ENCODE measurements at regions not wholly inside any gene's neighbourhood (a gene's known extent, or its start where the extent isn't known, plus 50 kb on each side); places are given as distances from the start of the nearest gene placed in this dataset.
"Not testable (repeated sequence)": the region's sequence is repeated elsewhere in the genome, so short reads cannot be mapped to it uniquely, and the experiment has no call there.

- POLR2A ChIA-PET (ENCODE audit: partially characterized antibody); H4K91ac ChIP-seq (replicated peaks; ENCODE audit: insufficient read length, low read length); H3K79me1 ChIP-seq (ENCODE audit: low read depth, low read length); H3K23me2 ChIP-seq (ENCODE audit: low read depth, low read length); H3K4me2 ChIP-seq (ENCODE audit: insufficient read depth in 1 of 2, low read depth in 2 of 2, low read length in 2 of 2); H3K4ac ChIP-seq (replicated peaks; ENCODE audit: insufficient read length, low read depth, low read length); H3K36me3 ChIP-seq (ENCODE audit: control insufficient read depth in 2 of 4, insufficient read depth in 4 of 4, low read length in 3 of 4); H3K4me3 ChIP-seq (ENCODE audit: extremely low read depth in 1 of 4, insufficient read depth in 2 of 4, low read depth in 3 of 4, low read length in 4 of 4); H4K20me1 ChIP-seq (replicated peaks in 1 of 2; ENCODE audit: control insufficient read depth in 1 of 2, insufficient read depth in 2 of 2, low read length in 2 of 2); H3K18ac ChIP-seq (ENCODE audit: extremely low read depth, low read length); H3K79me2 ChIP-seq (ENCODE audit: control insufficient read depth in 1 of 2, insufficient read depth in 2 of 2, low read length in 2 of 2); H2BK5ac ChIP-seq (ENCODE audit: low read depth, low read length); H3K9ac ChIP-seq (replicated peaks in 1 of 4; ENCODE audit: extremely low read depth in 1 of 4, low read depth in 3 of 4, low read length in 3 of 4); H2AK5ac ChIP-seq (ENCODE audit: low read depth, low read length); H3K56ac ChIP-seq (replicated peaks; ENCODE audit: insufficient read length, low read depth, low read length); H3K4me1 ChIP-seq (replicated peaks in 1 of 4; ENCODE audit: control insufficient read depth in 3 of 4, insufficient read depth in 4 of 4, low read length in 3 of 4); H2BK15ac ChIP-seq (ENCODE audit: low read length); H2AFZ ChIP-seq (ENCODE audit: low read length); FAIRE-seq; H3K14ac ChIP-seq (ENCODE audit: insufficient read length); H2BK120ac ChIP-seq (replicated peaks; ENCODE audit: low read depth, low read length); H3K27ac ChIP-seq (ENCODE audit: low read depth, low read length); H3K23ac ChIP-seq (ENCODE audit: insufficient read length); H2BK12ac ChIP-seq (ENCODE audit: low read depth, low read length); H2BK20ac ChIP-seq (ENCODE audit: low read length); H3K9me3 ChIP-seq (ENCODE audit: insufficient read depth in 2 of 2, low read depth in 1 of 2, low read length in 1 of 2); H3K27me3 ChIP-seq (replicated peaks in 1 of 4; ENCODE audit: control insufficient read depth in 3 of 4, extremely low read depth in 1 of 4, insufficient read depth in 3 of 4, low read length in 3 of 4); H4K5ac ChIP-seq (ENCODE audit: insufficient read length, low read depth, low read length): not testable (repeated sequence)
- WGBS, 2 experiments (ENCODE audit: extremely low coverage in 1 of 2, insufficient coverage in 1 of 2, insufficient read length in 1 of 2, insufficient replicate concordance in 2 of 2, low coverage in 1 of 2, low lambda C conversion rate in 2 of 2, missing lambda C conversion rate in 1 of 2) = 87% methylated on average over 6 of the region's 6 CpGs; no CpG with 5 or more reads in 1 of the 2 experiments
- CTCF ChIA-PET (ENCODE audit: partially characterized antibody) = interaction anchor here (0.6 kb wide), 1 partner anchor 10 kb away, joined by 4 read pairs; no protein-coding TSS in a partner anchor
- H4K8ac ChIP-seq (ENCODE audit: extremely low read depth, insufficient read depth, low read length) = 0 out of 2 replicates have a peak overlapping the region, but pooled peaks have one; percentile 5
- DNase-seq (ENCODE audit: low read depth in 1 of 2, low spot score in 2 of 2) = peak in 1 of 2 experiments; percentile 46
Measured at GRCh38 chr6:69560597-69560996, 236.2 kb downstream of the LMBRD1 start.
